ENCODE measurements at regions not wholly inside any gene's neighbourhood (a gene's known extent, or its start where the extent isn't known, plus 50 kb on each side); places are given as distances from the start of the nearest gene placed in this dataset.

- TF ChIP-seq CTCF (IDR thresholded peaks at IDR 0.05; ENCODE audit: low read depth, low read length) = no peak
These were observed 158.2 kb upstream of the ARHGEF26 start for GRCh38 chr3:153963012-153963411.

GRCh38 chr3:153967260-153967659 lies 153.9 kb upstream of the ARHGEF26 start:
- TF ChIP-seq CTCF (IDR thresholded peaks at IDR 0.05; ENCODE audit: low read depth, low read length) = no peak
- H3K4me3 ChIP-seq (ENCODE audit: low read depth, low read length) = no peak overlapping the region

More at GRCh38 chr3:153963012-153963411, 158.2 kb upstream of the ARHGEF26 start:
- no peak overlapping the region for H3K4me3 ChIP-seq (ENCODE audit: low read depth, low read length)

GRCh38 chr3:153970047-153970446 lies 151.1 kb upstream of the ARHGEF26 start:
- no peak overlapping the region for H3K4me3 ChIP-seq (ENCODE audit: low read depth, low read length)
- no peak for TF ChIP-seq CTCF (IDR thresholded peaks at IDR 0.05; ENCODE audit: low read depth, low read length)

GRCh38 chr3:153970741-153971347 lies 150.3 kb upstream of the ARHGEF26 start:
- H3K4me3 ChIP-seq (ENCODE audit: low read depth, low read length) = no peak overlapping the region
- no peak for TF ChIP-seq CTCF (IDR thresholded peaks at IDR 0.05; ENCODE audit: low read depth, low read length)

GRCh38 chr3:153972862-153973261 lies 148.3 kb upstream of the ARHGEF26 start:
- no peak for TF ChIP-seq CTCF (IDR thresholded peaks at IDR 0.05; ENCODE audit: low read depth, low read length)
- no peak overlapping the region for H3K4me3 ChIP-seq (ENCODE audit: low read depth, low read length)

- no peak overlapping the region for H3K4me3 ChIP-seq (ENCODE audit: low read depth, low read length)
- no peak for TF ChIP-seq CTCF (IDR thresholded peaks at IDR 0.05; ENCODE audit: low read depth, low read length)
These were observed 147.4 kb upstream of the ARHGEF26 start for GRCh38 chr3:153973722-153974265.

GRCh38 chr3:153974614-153975013 lies 146.6 kb upstream of the ARHGEF26 start:
- H3K4me3 ChIP-seq (ENCODE audit: low read depth, low read length) = no peak overlapping the region
- no peak for TF ChIP-seq CTCF (IDR thresholded peaks at IDR 0.05; ENCODE audit: low read depth, low read length)
